ENCODE measurements at regions not wholly inside any gene's neighbourhood (a gene's known extent, or its start where the extent isn't known, plus 50 kb on each side); places are given as distances from the start of the nearest gene placed in this dataset.
"Not testable (repeated sequence)": the region's sequence is repeated elsewhere in the genome, so short reads cannot be mapped to it uniquely, and the experiment has no call there.

GRCh38 chr7:29703830-29704229 is 102.5 kb upstream of the WIPF3 start:
- not testable (repeated sequence) for DNase-seq (ENCODE audit: low spot score)

GRCh38 chr7:29709002-29709401 is 97.3 kb upstream of the WIPF3 start:
- not testable (repeated sequence) for DNase-seq (ENCODE audit: low spot score)

GRCh38 chr7:29723127-29723526 is 83.2 kb upstream of the WIPF3 start:
- DNase-seq (ENCODE audit: low spot score) = not testable (repeated sequence)

- no peak for DNase-seq (ENCODE audit: low spot score)
Observed at GRCh38 chr7:29723599-29723998, 82.7 kb upstream of the WIPF3 start.

- not testable (repeated sequence) for DNase-seq (ENCODE audit: low spot score)
Observed at GRCh38 chr7:29729534-29730165, 76.7 kb upstream of the WIPF3 start.

- no peak for DNase-seq (ENCODE audit: low spot score)
Observed at GRCh38 chr7:29734246-29734731, 72.0 kb upstream of the WIPF3 start.

- not testable (repeated sequence) for DNase-seq (ENCODE audit: low spot score)
Observed at GRCh38 chr7:29747645-29748245, 58.6 kb upstream of the WIPF3 start.

- no peak for DNase-seq (ENCODE audit: low spot score)
Observed at GRCh38 chr7:29748286-29749099, 57.8 kb upstream of the WIPF3 start.

- DNase-seq (ENCODE audit: low spot score) = no peak
Observed at GRCh38 chr7:29749701-29750321, 56.5 kb upstream of the WIPF3 start.

- not testable (repeated sequence) for DNase-seq (ENCODE audit: low spot score)
Observed at GRCh38 chr7:29750373-29750940, 55.9 kb upstream of the WIPF3 start.

- not testable (repeated sequence) for DNase-seq (ENCODE audit: low spot score)
Observed at GRCh38 chr7:29751012-29751411, 55.3 kb upstream of the WIPF3 start.

- DNase-seq (ENCODE audit: low spot score) = no peak
Observed at GRCh38 chr7:29754874-29755490, 51.3 kb upstream of the WIPF3 start.
